Osteocyte (in vitro differentiated cells): ENCODE measurements at regions not wholly inside any gene's neighbourhood (a gene's known extent, or its start where the extent isn't known, plus 50 kb on each side); places are given as distances from the start of the nearest gene placed in this dataset.

ENCODE experiments used
- DNase-seq: peaks from one replicate; pipeline ENCODE4 v3.0.0; 2021; ENCODE audit warnings: mixed read lengths; ENCODE audit not compliant: unreplicated experiment; ENCODE audit errors: extremely low spot score
- H3K27ac Mint-ChIP-seq: one replicate; pipeline ENCODE4 v1.8.0; 2021; ENCODE audit warnings: mild to moderate bottlenecking, mixed read lengths; ENCODE audit not compliant: unreplicated experiment
- H3K27me3 Mint-ChIP-seq: one replicate; pipeline ENCODE4 v1.8.0; 2021; ENCODE audit warnings: mixed read lengths; ENCODE audit not compliant: unreplicated experiment
- H3K36me3 Mint-ChIP-seq: one replicate; pipeline ENCODE4 v1.8.0; 2021; ENCODE audit warnings: mixed read lengths; ENCODE audit not compliant: unreplicated experiment
- H3K4me1 Mint-ChIP-seq: one replicate; pipeline ENCODE4 v1.8.0; 2021; ENCODE audit warnings: mixed read lengths; ENCODE audit not compliant: unreplicated experiment
- H3K4me3 Mint-ChIP-seq: one replicate; pipeline ENCODE4 v1.8.0; 2021; ENCODE audit warnings: mild to moderate bottlenecking, moderate library complexity, mixed read lengths; ENCODE audit not compliant: unreplicated experiment
- H3K9me3 Mint-ChIP-seq: one replicate; pipeline ENCODE4 v1.8.0; 2021; ENCODE audit warnings: mixed read lengths; ENCODE audit not compliant: unreplicated experiment
- TF ChIP-seq, protein P1 (sequence below): fragments of 200-600 bp; sonication (generic); IDR thresholded peaks from 2 replicates; pipeline ENCODE4 v1.5.0; 2021; ENCODE audit warnings: antibody characterized with exemption, mild to moderate bottlenecking, moderate library complexity

- H3K4me3 Mint-ChIP-seq, result no peak overlapping the region
- H3K27me3 Mint-ChIP-seq, result peaks cover 5% of the 10 kb centered on the region
- H3K4me1 Mint-ChIP-seq, result peaks cover 13% of the 10 kb centered on the region
- no peak overlapping the region for H3K27ac Mint-ChIP-seq
- DNase-seq, result no peak
- no peaks in the 10 kb centered on the region for H3K36me3 Mint-ChIP-seq
- H3K9me3 Mint-ChIP-seq, result no peaks in the 10 kb centered on the region
- TF ChIP-seq, protein P1, sequence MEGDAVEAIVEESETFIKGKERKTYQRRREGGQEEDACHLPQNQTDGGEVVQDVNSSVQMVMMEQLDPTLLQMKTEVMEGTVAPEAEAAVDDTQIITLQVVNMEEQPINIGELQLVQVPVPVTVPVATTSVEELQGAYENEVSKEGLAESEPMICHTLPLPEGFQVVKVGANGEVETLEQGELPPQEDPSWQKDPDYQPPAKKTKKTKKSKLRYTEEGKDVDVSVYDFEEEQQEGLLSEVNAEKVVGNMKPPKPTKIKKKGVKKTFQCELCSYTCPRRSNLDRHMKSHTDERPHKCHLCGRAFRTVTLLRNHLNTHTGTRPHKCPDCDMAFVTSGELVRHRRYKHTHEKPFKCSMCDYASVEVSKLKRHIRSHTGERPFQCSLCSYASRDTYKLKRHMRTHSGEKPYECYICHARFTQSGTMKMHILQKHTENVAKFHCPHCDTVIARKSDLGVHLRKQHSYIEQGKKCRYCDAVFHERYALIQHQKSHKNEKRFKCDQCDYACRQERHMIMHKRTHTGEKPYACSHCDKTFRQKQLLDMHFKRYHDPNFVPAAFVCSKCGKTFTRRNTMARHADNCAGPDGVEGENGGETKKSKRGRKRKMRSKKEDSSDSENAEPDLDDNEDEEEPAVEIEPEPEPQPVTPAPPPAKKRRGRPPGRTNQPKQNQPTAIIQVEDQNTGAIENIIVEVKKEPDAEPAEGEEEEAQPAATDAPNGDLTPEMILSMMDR, result no peak
Observed at GRCh38 chr3:117619805-117620204, 910.2 kb downstream of the TUSC7 start.

DNA sequence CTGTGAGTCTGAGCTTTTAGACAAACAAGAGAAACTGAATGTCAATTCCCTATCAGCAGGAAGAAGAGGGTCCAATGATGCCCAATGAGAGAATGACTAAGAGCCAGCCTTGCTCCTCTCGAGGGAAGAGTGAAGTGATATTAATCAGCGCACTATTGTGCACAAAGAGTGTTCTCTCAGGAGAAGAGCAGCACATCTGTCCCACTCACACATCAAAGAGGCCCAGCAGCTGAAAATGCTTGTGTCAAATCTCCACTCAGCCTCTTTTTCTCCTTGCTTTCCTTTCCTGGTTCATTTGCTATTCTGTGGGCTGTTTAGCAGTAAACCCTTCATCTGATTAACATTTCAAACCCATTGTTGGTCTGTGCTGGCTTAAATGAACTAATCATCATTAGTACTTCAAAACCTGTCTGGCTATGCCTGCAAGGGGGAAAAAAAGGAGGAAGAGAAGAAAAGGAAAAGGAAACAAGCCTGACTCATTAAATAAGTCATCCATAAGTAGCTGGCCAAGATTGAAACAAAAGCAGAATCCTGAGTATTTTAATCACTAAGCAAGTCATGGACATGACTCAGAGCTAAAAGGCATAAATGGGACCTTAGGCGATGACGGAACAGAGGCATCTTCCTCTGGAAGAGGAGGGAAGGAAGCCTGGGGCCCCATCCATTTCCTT is 912.7 kb downstream of the TUSC7 start:
- Mint-ChIP-seq H3K27me3 (peaks cover 2% of the 10 kb centered on the region), H3K4me3 (no peak overlapping the region), H3K4me1 (peaks cover 13% of the 10 kb centered on the region), H3K9me3 (no peaks in the 10 kb centered on the region), H3K36me3 (no peaks in the 10 kb centered on the region), H3K27ac (no peak overlapping the region)
- TF ChIP-seq, protein P1, result no peak
- no peak for DNase-seq

- peaks cover 23% of the 10 kb centered on the region for H3K4me1 Mint-ChIP-seq
- peaks cover 2% of the 10 kb centered on the region for H3K27me3 Mint-ChIP-seq
- H3K36me3 Mint-ChIP-seq, result no peaks in the 10 kb centered on the region
- H3K4me3 Mint-ChIP-seq, result no peak overlapping the region
- TF ChIP-seq, protein P1, result no peak
- DNase-seq, result no peak
- no peak overlapping the region for H3K27ac Mint-ChIP-seq
- no peaks in the 10 kb centered on the region for H3K9me3 Mint-ChIP-seq
Observed at GRCh38 chr3:117624424-117624823, 914.8 kb downstream of the TUSC7 start.

DNA sequence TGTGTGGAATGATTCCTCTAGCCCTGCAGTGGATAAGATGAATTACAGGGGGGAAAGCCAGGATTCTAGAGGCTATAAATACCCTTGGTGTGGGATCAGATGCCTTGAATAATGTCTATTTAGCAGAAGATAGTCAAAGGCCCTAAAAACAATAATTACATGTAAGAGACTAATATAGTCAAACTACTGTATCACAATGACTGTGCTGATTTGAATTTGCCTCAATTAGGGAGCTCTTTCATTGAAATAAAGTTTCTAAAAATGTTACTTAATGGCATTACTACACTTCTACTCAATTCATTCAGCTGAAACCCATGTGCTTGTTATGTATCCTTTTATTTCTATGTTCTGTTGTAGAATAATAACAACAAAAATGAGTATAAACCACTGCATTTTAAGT is 915.6 kb downstream of the TUSC7 start:
- no peak for DNase-seq
- H3K4me3 Mint-ChIP-seq, result no peak overlapping the region
- H3K27ac Mint-ChIP-seq, result no peak overlapping the region
- peaks cover 2% of the 10 kb centered on the region for H3K27me3 Mint-ChIP-seq
- TF ChIP-seq, protein P1, result no peak
- no peaks in the 10 kb centered on the region for H3K9me3 Mint-ChIP-seq
- peaks cover 30% of the 10 kb centered on the region for H3K4me1 Mint-ChIP-seq
- no peaks in the 10 kb centered on the region for H3K36me3 Mint-ChIP-seq

DNA sequence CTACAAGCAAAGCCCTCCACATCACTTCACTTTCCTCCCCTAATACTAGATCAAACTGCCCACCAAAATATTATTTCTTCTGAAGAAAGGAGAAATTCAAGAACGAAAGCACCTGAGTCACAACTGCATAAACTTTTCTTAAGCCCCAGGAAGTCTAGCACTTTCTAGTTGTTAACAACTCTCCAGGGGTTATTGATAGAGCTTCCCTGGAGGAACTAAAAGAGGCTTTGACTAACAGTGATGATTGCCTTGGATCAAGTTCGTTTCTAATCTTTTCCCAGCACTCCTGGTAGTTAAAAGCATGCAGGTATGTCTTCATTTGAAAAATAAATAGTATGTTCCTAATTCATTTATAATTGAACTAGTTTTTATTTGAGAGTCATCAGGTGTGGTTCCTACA is 917.0 kb downstream of the TUSC7 start:
- H3K27ac Mint-ChIP-seq, result no peak overlapping the region
- peaks cover 2% of the 10 kb centered on the region for H3K27me3 Mint-ChIP-seq
- no peaks in the 10 kb centered on the region for H3K9me3 Mint-ChIP-seq
- TF ChIP-seq, protein P1, result no peak
- H3K36me3 Mint-ChIP-seq, result no peaks in the 10 kb centered on the region
- DNase-seq, result no peak
- H3K4me3 Mint-ChIP-seq, result no peak overlapping the region
- H3K4me1 Mint-ChIP-seq, result peaks cover 42% of the 10 kb centered on the region
